GM23338 (cell line): ENCODE measurements at regions not wholly inside any gene's neighbourhood (a gene's known extent, or its start where the extent isn't known, plus 50 kb on each side); places are given as distances from the start of the nearest gene placed in this dataset.

ENCODE experiments used
- ATAC-seq: fragments of 200-7000 bp; cut with Tn5 transposase; 3 replicates; pipeline ENCODE4 v1.9.1; 2020
- DNase-seq: peaks from one replicate; pipeline ENCODE4 v3.0.0-alpha.2; 2015; ENCODE audit warnings: low spot score
- H2AFZ ChIP-seq: fragments of 200-600 bp; sonication (generic); 2 replicates; pipeline ENCODE4 v1.8.0; 2016; ENCODE audit warnings: antibody characterized with exemption, mild to moderate bottlenecking, moderate library complexity
- H3F3A ChIP-seq: fragments of 200-600 bp; sonication (generic); replicated peaks from 2 replicates; pipeline ENCODE4 v1.8.0; 2017; ENCODE audit warnings: antibody characterized with exemption, mixed run types, low read depth
- H3K27ac ChIP-seq: fragments of 200-600 bp; sonication (generic); 2 replicates; pipeline ENCODE4 v1.6.1; 2016; ENCODE audit warnings: low read depth
- H3K27me3 ChIP-seq: fragments of 200-600 bp; sonication (generic); 2 replicates; pipeline ENCODE4 v1.8.0; 2016; ENCODE audit warnings: mild to moderate bottlenecking, mixed run types, moderate library complexity; ENCODE audit not compliant: insufficient read depth
- H3K36me3 ChIP-seq: fragments of 200-600 bp; sonication (generic); 2 replicates; pipeline ENCODE4 v1.8.0; 2016; ENCODE audit warnings: mild to moderate bottlenecking; ENCODE audit not compliant: insufficient read depth
- H3K4me1 ChIP-seq: fragments of 200-600 bp; sonication (generic); 2 replicates; pipeline ENCODE4 v1.8.0; 2016; ENCODE audit warnings: mild to moderate bottlenecking, moderate library complexity; ENCODE audit not compliant: insufficient read depth
- H3K4me2 ChIP-seq: fragments of 200-600 bp; sonication (generic); 2 replicates; pipeline ENCODE4 v1.7.1; 2017; ENCODE audit warnings: mixed run types
- H3K4me3 ChIP-seq: fragments of 200-600 bp; sonication (generic); 2 replicates; pipeline ENCODE4 v1.6.1; 2016; ENCODE audit warnings: mixed run types
- H3K79me2 ChIP-seq: fragments of 200-600 bp; sonication (generic); replicated peaks from 2 replicates; pipeline ENCODE4 v1.8.0; 2017; ENCODE audit warnings: mild to moderate bottlenecking; ENCODE audit not compliant: insufficient read depth
- H3K9me2 ChIP-seq: fragments of 200-600 bp; sonication (generic); 2 replicates; pipeline ENCODE4 v1.8.0; 2017; ENCODE audit not compliant: insufficient read depth
- H4K20me1 ChIP-seq: fragments of 200-600 bp; sonication (generic); replicated peaks from 2 replicates; pipeline ENCODE4 v1.8.0; 2017; ENCODE audit warnings: mild to moderate bottlenecking; ENCODE audit not compliant: insufficient read depth
- H3K27ac Mint-ChIP-seq: 2 replicates; pipeline ENCODE4 v1.8.0; 2020; ENCODE audit warnings: inconsistent platforms, mild to moderate bottlenecking, moderate library complexity, mixed read lengths
- H3K27me3 Mint-ChIP-seq: 3 replicates; pipeline ENCODE4 v1.8.0; 2022; ENCODE audit warnings: low read depth, mild to moderate bottlenecking, moderate library complexity, mixed read lengths, inconsistent platforms; ENCODE audit not compliant: insufficient read depth, poor library complexity
- H3K36me3 Mint-ChIP-seq: 3 replicates; pipeline ENCODE4 v1.8.0; 2021; ENCODE audit warnings: low read depth, mild to moderate bottlenecking, inconsistent platforms, moderate library complexity, mixed read lengths
- H3K4me1 Mint-ChIP-seq: 3 replicates; pipeline ENCODE4 v1.8.0; 2020; ENCODE audit warnings: mild to moderate bottlenecking, inconsistent platforms, mixed read lengths
- H3K4me3 Mint-ChIP-seq: 3 replicates; pipeline ENCODE4 v1.8.0; 2021; ENCODE audit warnings: moderate library complexity, mild to moderate bottlenecking, inconsistent platforms, mixed read lengths
- H3K9me3 Mint-ChIP-seq: 3 replicates; pipeline ENCODE4 v1.8.0; 2020; ENCODE audit warnings: moderate library complexity, mild to moderate bottlenecking, inconsistent platforms, mixed read lengths
- EZH2 ChIP-seq: fragments of 200-600 bp; sonication (generic); IDR thresholded peaks from one replicate; pipeline ENCODE4 v1.8.0; 2017; ENCODE audit warnings: antibody characterized with exemption, mild to moderate bottlenecking, low read depth; ENCODE audit not compliant: unreplicated experiment
- JUNB ChIP-seq: IDR thresholded peaks from one replicate; pipeline ENCODE4 v1.6.1; 2016; ENCODE audit warnings: antibody characterized with exemption; ENCODE audit not compliant: unreplicated experiment
- NANOG ChIP-seq: IDR thresholded peaks from 2 replicates; pipeline ENCODE4 v1.6.1; 2016; ENCODE audit warnings: antibody characterized with exemption, borderline replicate concordance
- ZNF462 ChIP-seq: fragments of 250-450 bp; sonication (Bioruptor Pico); IDR thresholded peaks from 2 replicates; pipeline ENCODE4 v1.5.0; 2020; ENCODE audit warnings: mild to moderate bottlenecking, moderate library complexity
- TF ChIP-seq, protein P1 (sequence below), 2 experiments: fragments of 200-600 bp in 1 of 2; sonication (generic) in 1 of 2; conservative IDR thresholded peaks; 2 replicates each; pipeline versions ENCODE4 v1.5.1 to v1.6.1; 2016 to 2017; ENCODE audit warnings: antibody characterized with exemption in 2 of 2, low read depth in 2 of 2, mild to moderate bottlenecking in 2 of 2, moderate library complexity in 1 of 2

GRCh38 chr18:77776104-77776503, 526.5 kb downstream of the GALR1 start:
- Histone ChIP-seq H3K4me3 (no peak overlapping the region), H3K9me2 (no peaks in the 10 kb centered on the region), H3K79me2 (no peaks in the 10 kb centered on the region), H3K27me3 (no peaks in the 10 kb centered on the region), H4K20me1 (no peaks in the 10 kb centered on the region), H3K27ac (no peak overlapping the region), H3K4me2 (no peak overlapping the region), H3K4me1 (no peaks in the 10 kb centered on the region), H3F3A (no peaks in the 10 kb centered on the region), H2AFZ (no peak overlapping the region), H3K36me3 (peaks cover 11% of the 10 kb centered on the region; the same call in 1 of the 2 replicates)
- no peak overlapping the region for H3K27ac Mint-ChIP-seq
- H3K27me3 Mint-ChIP-seq = peaks cover 6% of the 10 kb centered on the region
- H3K4me1 Mint-ChIP-seq = no peaks in the 10 kb centered on the region
- H3K4me3 Mint-ChIP-seq = no peak overlapping the region
- TF ChIP-seq, protein P1, sequence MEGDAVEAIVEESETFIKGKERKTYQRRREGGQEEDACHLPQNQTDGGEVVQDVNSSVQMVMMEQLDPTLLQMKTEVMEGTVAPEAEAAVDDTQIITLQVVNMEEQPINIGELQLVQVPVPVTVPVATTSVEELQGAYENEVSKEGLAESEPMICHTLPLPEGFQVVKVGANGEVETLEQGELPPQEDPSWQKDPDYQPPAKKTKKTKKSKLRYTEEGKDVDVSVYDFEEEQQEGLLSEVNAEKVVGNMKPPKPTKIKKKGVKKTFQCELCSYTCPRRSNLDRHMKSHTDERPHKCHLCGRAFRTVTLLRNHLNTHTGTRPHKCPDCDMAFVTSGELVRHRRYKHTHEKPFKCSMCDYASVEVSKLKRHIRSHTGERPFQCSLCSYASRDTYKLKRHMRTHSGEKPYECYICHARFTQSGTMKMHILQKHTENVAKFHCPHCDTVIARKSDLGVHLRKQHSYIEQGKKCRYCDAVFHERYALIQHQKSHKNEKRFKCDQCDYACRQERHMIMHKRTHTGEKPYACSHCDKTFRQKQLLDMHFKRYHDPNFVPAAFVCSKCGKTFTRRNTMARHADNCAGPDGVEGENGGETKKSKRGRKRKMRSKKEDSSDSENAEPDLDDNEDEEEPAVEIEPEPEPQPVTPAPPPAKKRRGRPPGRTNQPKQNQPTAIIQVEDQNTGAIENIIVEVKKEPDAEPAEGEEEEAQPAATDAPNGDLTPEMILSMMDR (conservative IDR thresholded peaks at IDR 0.05; ENCODE audit: low read depth in 2 of 2) = no peak
- TF ChIP-seq ZNF462 (CRISPR knock-in tag) (no peak), EZH2 (no peak), JUNB (no peak), NANOG (no peak)
- no peak for ATAC-seq
- peaks cover 3% of the 10 kb centered on the region; the same call in 1 of the 3 replicates for H3K36me3 Mint-ChIP-seq
- peaks cover 47% of the 10 kb centered on the region for H3K9me3 Mint-ChIP-seq
- DNase-seq = no peak
